ENCODE measurements at regions not wholly inside any gene's neighbourhood (a gene's known extent, or its start where the extent isn't known, plus 50 kb on each side); places are given as distances from the start of the nearest gene placed in this dataset.

- TF ChIP-seq POLR2A (IDR thresholded peaks at IDR 0.05; ENCODE audit: low read length): no peak
- no peak for TF ChIP-seq GATA1 (IDR thresholded peaks at IDR 0.05; ENCODE audit: low read depth, low read length)
Observed at GRCh38 chr6:112434896-112435435, 87.8 kb downstream of the RFPL4B start.
